ENCODE measurements at regions not wholly inside any gene's neighbourhood (a gene's known extent, or its start where the extent isn't known, plus 50 kb on each side); places are given as distances from the start of the nearest gene placed in this dataset.

DNA sequence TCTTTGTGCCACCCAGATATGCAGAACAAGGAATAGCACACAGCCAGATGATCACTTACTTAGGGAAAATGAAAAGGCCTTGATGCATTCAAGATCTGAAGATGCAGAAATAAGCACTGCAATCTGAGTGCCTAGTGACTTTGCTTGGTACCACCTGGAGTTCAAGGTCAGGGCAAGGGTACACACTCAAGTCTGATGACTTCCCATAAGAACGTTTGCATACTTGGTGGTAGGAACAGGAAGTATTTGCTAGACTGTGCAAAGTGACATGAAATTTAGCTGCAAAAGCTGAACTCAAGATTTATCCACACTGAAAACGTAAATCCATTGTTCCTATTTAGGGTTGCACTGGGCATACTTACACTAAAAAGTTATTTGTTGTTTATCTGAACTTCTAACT is 177.1 kb downstream of the PIK3R1 start:
- TF ChIP-seq, protein P1, sequence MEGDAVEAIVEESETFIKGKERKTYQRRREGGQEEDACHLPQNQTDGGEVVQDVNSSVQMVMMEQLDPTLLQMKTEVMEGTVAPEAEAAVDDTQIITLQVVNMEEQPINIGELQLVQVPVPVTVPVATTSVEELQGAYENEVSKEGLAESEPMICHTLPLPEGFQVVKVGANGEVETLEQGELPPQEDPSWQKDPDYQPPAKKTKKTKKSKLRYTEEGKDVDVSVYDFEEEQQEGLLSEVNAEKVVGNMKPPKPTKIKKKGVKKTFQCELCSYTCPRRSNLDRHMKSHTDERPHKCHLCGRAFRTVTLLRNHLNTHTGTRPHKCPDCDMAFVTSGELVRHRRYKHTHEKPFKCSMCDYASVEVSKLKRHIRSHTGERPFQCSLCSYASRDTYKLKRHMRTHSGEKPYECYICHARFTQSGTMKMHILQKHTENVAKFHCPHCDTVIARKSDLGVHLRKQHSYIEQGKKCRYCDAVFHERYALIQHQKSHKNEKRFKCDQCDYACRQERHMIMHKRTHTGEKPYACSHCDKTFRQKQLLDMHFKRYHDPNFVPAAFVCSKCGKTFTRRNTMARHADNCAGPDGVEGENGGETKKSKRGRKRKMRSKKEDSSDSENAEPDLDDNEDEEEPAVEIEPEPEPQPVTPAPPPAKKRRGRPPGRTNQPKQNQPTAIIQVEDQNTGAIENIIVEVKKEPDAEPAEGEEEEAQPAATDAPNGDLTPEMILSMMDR (conservative IDR thresholded peaks at IDR 0.05; ENCODE audit: low read length), result no peak
- no peak for TF ChIP-seq EZH2phosphoT487 (IDR thresholded peaks at IDR 0.05; ENCODE audit: borderline replicate concordance, low read depth, low read length)
